OCI-LY7 (cell line): ENCODE measurements at regions not wholly inside any gene's neighbourhood (a gene's known extent, or its start where the extent isn't known, plus 50 kb on each side); places are given as distances from the start of the nearest gene placed in this dataset.

Experiments used
- BruUV-seq: library from RNA; stranded (reverse); fragments of 400-500 nt; replicated peaks from 2 replicates; lab custom pipeline; 2021; lab: Mats Ljungman, UMichigan
- CTCF ChIA-PET: fragments of 300-600 bp; sonication (Branson Sonifier 250); formaldehyde crosslinking; loops from one replicate; lab custom pipeline; 2022; ENCODE audit warnings: antibody characterized with exemption; ENCODE audit not compliant: unreplicated experiment; lab: Charles Lee
- POLR2A ChIA-PET: fragments of 300-600 bp; sonication (Branson Sonifier 250); formaldehyde crosslinking; loops from one replicate; lab custom pipeline; 2022; ENCODE audit warnings: antibody characterized with exemption; lab: Charles Lee
- DNase-seq: peaks from one replicate; pipeline ENCODE4 v3.0.0-alpha.2; 2015; ENCODE audit warnings: low spot score
- H2AFZ ChIP-seq: fragments of 200-600 bp; sonication (generic), shearing (Covaris generic); 2 replicates; pipeline ENCODE4 v1.6.1; 2014; ENCODE audit warnings: mild to moderate bottlenecking, antibody characterized with exemption, low read length, moderate library complexity
- H3K27ac ChIP-seq: fragments of 200-600 bp; sonication (generic); 2 replicates; pipeline ENCODE4 v1.5.1; 2014; ENCODE audit warnings: mixed run types, low read depth, mild to moderate bottlenecking, moderate library complexity, low read length, inconsistent platforms; ENCODE audit not compliant: poor library complexity, severe bottlenecking
- H3K36me3 ChIP-seq: fragments of 200-600 bp; sonication (generic); 2 replicates; pipeline ENCODE4 v1.6.1; 2014; ENCODE audit warnings: mild to moderate bottlenecking, antibody characterized with exemption, low read length, moderate library complexity, mixed read lengths; ENCODE audit not compliant: insufficient read depth
- H3K4me1 ChIP-seq: fragments of 200-600 bp; sonication (generic); 2 replicates; pipeline ENCODE4 v1.5.1; 2014; ENCODE audit warnings: mild to moderate bottlenecking, low read length; ENCODE audit not compliant: insufficient read depth, poor library complexity, severe bottlenecking
- H3K4me2 ChIP-seq: fragments of 200-600 bp; sonication (generic); 2 replicates; pipeline ENCODE4 v1.6.1; 2014; ENCODE audit warnings: mild to moderate bottlenecking, low read length
- H3K4me3 ChIP-seq: fragments of 200-600 bp; sonication (generic); 2 replicates; pipeline ENCODE4 v1.5.1; 2014; ENCODE audit warnings: mild to moderate bottlenecking, low read depth, low read length; ENCODE audit not compliant: poor library complexity, severe bottlenecking
- H3K79me2 ChIP-seq: fragments of 200-600 bp; sonication (generic); 2 replicates; pipeline ENCODE4 v1.6.1; 2016; ENCODE audit warnings: low read depth, mild to moderate bottlenecking, low read length, moderate library complexity, mixed read lengths; ENCODE audit not compliant: insufficient read depth
- H3K9me2 ChIP-seq: fragments of 200-600 bp; sonication (generic); 2 replicates; pipeline ENCODE4 v1.6.1; 2016; ENCODE audit warnings: mild to moderate bottlenecking, low read length, mixed read lengths; ENCODE audit not compliant: insufficient read depth
- H3K9me3 ChIP-seq: fragments of 200-600 bp; sonication (generic); 2 replicates; pipeline ENCODE4 v1.6.1; 2014; ENCODE audit warnings: mild to moderate bottlenecking, mixed run types, low read length, mixed read lengths
- H4K20me1 ChIP-seq: fragments of 200-600 bp; sonication (generic); 2 replicates; pipeline ENCODE4 v1.6.1; 2014; ENCODE audit warnings: mild to moderate bottlenecking, antibody characterized with exemption, low read length, moderate library complexity, mixed read lengths; ENCODE audit not compliant: insufficient read depth
- CTCF ChIP-seq: fragments of 200-600 bp; sonication (generic); conservative IDR thresholded peaks from 2 replicates; pipeline ENCODE4 v1.5.1; 2014; ENCODE audit warnings: mild to moderate bottlenecking, antibody characterized with exemption, low read length, moderate library complexity, mixed read lengths
- EZH2phosphoT487 ChIP-seq: fragments of 200-600 bp; sonication (generic); IDR thresholded peaks from 2 replicates; pipeline ENCODE4 v1.6.1; 2018; ENCODE audit warnings: low read depth, borderline replicate concordance, mild to moderate bottlenecking, mixed run types, antibody characterized with exemption, low read length, moderate library complexity, mixed read lengths
- intact Hi-C: fragments of 100-400 bp; cut with micrococcal nuclease; formaldehyde crosslinking; loops from one replicate; pipeline ENCODE4 v1.10.0; 2022; ENCODE audit not compliant: unreplicated experiment

GRCh38 chr5:96026406-96027041 lies 64.9 kb upstream of the ELL2 start:
- Histone ChIP-seq H3K4me1 (no peaks in the 10 kb centered on the region), H3K4me3 (no peak overlapping the region), H3K4me2 (no peak overlapping the region), H4K20me1 (no peaks in the 10 kb centered on the region), H3K27ac (no peak overlapping the region), H3K9me3 (no peaks in the 10 kb centered on the region), H3K36me3 (no peaks in the 10 kb centered on the region), H3K9me2 (no peaks in the 10 kb centered on the region), H2AFZ (no peak overlapping the region), H3K79me2 (no peaks in the 10 kb centered on the region)
- CTCF ChIA-PET, result no interaction called here
- TF ChIP-seq CTCF (no peak), EZH2phosphoT487 (no peak)
- DNase-seq, result no peak
- BruUV-seq, result no TSS peak
- intact Hi-C loops, result no loop called here
- POLR2A ChIA-PET, result interaction anchor here (0.6 kb wide), 1 partner anchor 95 kb away, joined by 4 read pairs; no protein-coding TSS in a partner anchor

- no peaks in the 10 kb centered on the region for H4K20me1 ChIP-seq
- H3K36me3 ChIP-seq, result no peaks in the 10 kb centered on the region
- no peak overlapping the region for H3K27ac ChIP-seq
- intact Hi-C loops, result no loop called here
- no peaks in the 10 kb centered on the region for H3K9me2 ChIP-seq
- TF ChIP-seq CTCF, result no peak
- no peak for TF ChIP-seq EZH2phosphoT487
- H3K4me2 ChIP-seq, result no peak overlapping the region
- BruUV-seq, result no TSS peak
- no peaks in the 10 kb centered on the region for H3K4me1 ChIP-seq
- CTCF ChIA-PET, result no interaction called here
- H2AFZ ChIP-seq, result no peak overlapping the region
- POLR2A ChIA-PET, result interaction anchor here (0.6 kb wide), 1 partner anchor 556 kb away, joined by 3 read pairs; no protein-coding TSS in a partner anchor
- no peaks in the 10 kb centered on the region for H3K9me3 ChIP-seq
- H3K4me3 ChIP-seq, result no peak overlapping the region
- H3K79me2 ChIP-seq, result no peaks in the 10 kb centered on the region
- no peak for DNase-seq
These were observed 63.2 kb upstream of the ELL2 start for GRCh38 chr5:96024683-96025475.

GRCh38 chr5:96023518-96023917 lies 61.9 kb upstream of the ELL2 start:
- H3K79me2 ChIP-seq, result no peaks in the 10 kb centered on the region
- POLR2A ChIA-PET, result no interaction called here
- no peaks in the 10 kb centered on the region for H3K4me1 ChIP-seq
- H2AFZ ChIP-seq, result no peak overlapping the region
- no peaks in the 10 kb centered on the region for H3K36me3 ChIP-seq
- CTCF ChIA-PET, result no interaction called here
- intact Hi-C loops, result no loop called here
- H3K4me3 ChIP-seq, result no peak overlapping the region
- BruUV-seq, result no TSS peak
- H3K27ac ChIP-seq, result no peak overlapping the region
- no peak overlapping the region for H3K4me2 ChIP-seq
- no peaks in the 10 kb centered on the region for H3K9me2 ChIP-seq
- H3K9me3 ChIP-seq, result no peaks in the 10 kb centered on the region
- no peaks in the 10 kb centered on the region for H4K20me1 ChIP-seq
- no peak for DNase-seq
- no peak for TF ChIP-seq EZH2phosphoT487
